ENCODE measurements at regions not wholly inside any gene's neighbourhood (a gene's known extent, or its start where the extent isn't known, plus 50 kb on each side); places are given as distances from the start of the nearest gene placed in this dataset.

- no peak for DNase-seq
Measured at GRCh38 chr6:145036848-145037567, 698.3 kb downstream of the EPM2A start.

DNA sequence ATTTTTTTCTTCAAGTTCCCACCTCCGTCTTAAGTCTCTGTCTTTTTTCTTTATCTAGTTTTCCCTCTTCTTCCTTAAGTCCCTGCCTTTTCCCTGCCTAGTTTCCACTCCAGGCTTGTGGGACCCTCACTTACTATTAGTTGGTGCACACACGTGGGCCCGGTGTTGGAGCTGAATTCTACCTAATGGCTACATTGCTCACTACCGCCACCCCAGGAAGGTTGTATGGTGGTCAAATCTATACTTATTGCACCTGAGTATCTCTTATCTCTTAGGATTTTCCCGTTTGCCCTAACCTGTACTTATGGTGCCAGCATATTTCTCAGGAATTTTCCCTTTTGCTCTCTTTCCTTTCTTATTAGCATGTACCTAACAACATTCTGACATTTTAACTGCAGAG, 692.8 kb downstream of the EPM2A start:
- no peak for DNase-seq

DNA sequence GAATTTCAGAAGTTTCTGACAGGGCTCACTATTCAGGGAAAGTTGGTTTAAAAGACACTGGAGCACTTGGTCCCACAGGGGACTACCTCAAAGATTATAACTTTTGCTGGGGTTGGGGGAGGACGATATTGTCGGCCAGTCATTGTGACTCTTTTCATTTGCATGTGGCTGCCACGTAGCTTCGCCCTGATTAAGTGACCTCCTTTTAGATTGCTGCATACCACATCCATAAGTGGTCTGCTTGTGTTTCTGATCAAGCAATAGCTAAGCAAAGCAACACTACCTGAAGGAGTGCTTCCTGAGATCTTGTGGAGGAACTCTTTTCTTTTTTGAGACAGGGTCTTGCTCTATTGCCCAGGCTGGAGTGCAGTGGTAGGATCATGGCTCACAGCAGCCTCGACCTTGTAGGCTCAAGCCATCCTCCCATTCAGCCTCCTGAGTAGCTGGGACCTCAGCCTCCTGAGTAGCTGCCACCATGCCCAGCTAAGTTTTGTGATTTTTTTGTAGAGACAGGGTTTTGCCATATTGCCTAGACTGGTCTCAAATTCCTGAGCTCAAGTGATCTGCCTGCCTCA, 691.3 kb downstream of the EPM2A start:
- DNase-seq, result no peak

GRCh38 chr6:145044641-145045246, 690.6 kb downstream of the EPM2A start:
- no peak for DNase-seq

DNA sequence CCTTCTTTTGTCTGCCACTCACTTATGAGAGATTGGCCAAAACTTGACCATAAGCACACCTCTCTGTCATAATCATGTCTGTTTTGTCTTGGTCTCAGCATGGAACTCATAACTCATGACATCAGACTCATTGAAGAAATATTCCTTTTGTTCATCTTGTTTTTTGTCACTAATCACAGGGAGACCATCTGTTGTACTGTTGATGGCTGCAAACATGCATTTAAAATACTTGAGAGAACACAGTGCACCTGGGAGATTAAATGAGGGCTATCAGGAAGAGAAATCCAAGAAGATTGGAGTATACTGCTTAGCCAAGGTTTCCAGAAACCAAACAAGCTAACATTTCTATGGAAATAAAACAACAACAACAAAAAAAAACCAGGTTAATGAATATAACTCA, 689.7 kb downstream of the EPM2A start:
- DNase-seq, result no peak

- no peak for DNase-seq
Measured at GRCh38 chr6:145047891-145048290, 687.4 kb downstream of the EPM2A start.

DNA sequence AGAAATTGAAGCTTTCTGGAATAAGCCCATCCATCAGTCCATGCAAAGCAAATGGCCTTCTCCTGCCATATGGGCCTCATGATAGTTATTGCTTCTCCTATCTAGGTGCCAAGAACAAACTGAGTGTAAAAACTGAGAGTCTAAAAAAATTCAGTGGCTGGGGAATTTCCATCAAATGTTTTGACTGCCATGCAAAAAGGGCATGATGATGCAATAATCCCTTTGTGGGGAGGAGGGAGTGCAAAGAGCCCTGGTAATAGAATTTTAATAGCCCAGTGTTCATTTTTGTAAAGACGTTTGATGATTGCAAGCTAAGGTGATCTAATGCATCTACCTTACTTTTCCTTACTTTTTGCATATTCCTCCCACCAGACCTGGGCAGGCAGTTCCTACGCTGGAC, 683.7 kb downstream of the EPM2A start:
- no peak for DNase-seq

DNA sequence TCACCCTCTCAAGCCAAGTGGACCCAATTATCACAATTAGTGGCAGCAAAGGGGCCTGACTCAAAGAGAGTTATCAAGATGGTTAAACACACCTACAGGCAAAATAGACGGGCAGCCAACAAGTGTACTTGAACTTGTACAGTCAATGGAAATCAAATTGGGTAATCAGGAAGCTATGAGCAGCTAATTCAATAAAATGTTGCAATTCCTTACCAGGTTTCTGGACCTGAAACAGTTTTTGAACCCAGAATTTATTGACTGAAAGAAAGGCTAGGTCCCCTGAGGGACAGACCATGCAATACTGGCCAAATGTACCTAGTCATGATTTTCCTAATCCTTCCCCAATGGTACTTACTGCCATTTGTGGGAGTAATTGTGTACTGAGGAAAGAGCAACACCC, 679.8 kb downstream of the EPM2A start:
- DNase-seq, result no peak

DNA sequence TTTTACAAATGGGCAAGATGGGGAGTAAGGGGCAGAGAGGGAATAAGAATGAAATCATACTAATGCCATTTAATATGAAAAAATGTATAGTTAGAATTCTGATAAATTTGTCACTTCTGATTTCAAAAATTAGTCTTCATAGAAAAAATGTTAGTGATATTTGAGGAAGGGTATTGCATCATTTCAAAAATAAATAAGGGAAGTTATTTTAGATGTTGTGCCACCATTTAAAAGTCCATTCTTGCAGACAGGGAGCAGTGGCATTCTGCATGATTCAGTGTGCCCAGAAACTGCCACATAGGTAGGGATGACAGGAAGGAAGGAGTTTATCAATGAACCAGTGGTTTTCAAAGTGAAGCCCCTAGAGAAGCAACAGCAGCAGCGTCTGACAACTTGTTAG, 674.6 kb downstream of the EPM2A start:
- no peak for DNase-seq

- no peak for DNase-seq
Measured at GRCh38 chr6:145063091-145063490, 672.2 kb downstream of the EPM2A start.

GRCh38 chr6:145067430-145067829, 667.9 kb downstream of the EPM2A start:
- no peak for DNase-seq

GRCh38 chr6:145068577-145068976, 666.7 kb downstream of the EPM2A start:
- DNase-seq, result no peak

- no peak for DNase-seq
Measured at GRCh38 chr6:145069966-145070365, 665.4 kb downstream of the EPM2A start.

- no peak for DNase-seq
Measured at GRCh38 chr6:145070791-145071190, 664.5 kb downstream of the EPM2A start.

- no peak for DNase-seq
Measured at GRCh38 chr6:145071836-145072235, 663.5 kb downstream of the EPM2A start.

DNA sequence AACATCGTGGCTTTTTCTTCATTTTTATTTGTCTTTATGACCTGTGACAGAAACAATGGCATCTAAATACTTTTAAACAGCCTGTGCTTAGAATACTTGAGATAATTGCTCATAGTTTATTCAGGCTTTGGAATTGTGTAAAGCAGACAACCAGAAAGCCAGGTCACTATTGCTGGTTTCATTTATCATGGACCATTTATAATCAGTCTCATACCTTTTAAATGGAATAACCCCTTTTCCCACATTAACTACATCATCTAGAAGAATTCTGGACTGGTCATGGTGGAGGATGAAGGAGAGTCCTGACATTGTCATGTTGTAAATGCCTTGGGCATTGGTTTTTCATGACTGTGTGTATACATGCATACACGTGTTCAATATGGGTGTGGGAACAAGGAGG, 661.5 kb downstream of the EPM2A start:
- no peak for DNase-seq

DNA sequence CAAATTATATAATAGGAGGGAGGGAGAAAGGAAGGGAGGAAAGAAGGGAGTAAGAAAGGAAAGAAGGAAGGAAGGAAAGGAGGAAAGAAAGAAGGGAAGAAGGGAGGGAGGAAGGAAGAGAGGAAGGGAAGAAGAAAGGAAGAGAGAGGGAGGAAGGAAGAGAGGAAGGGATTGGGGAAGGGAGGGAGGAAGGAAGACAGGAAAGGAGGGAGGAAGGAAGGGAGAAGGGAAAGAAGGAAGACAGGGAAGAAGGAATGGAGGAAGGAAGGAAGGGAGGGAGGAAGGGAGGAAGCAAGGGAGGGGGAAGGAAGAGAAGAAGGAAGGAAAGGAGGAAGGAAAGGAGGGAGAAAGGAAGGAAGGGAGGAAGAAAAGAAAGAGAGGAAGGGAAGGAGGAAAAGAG, 660.5 kb downstream of the EPM2A start:
- no peak for DNase-seq

GRCh38 chr6:145075425-145075824, 659.9 kb downstream of the EPM2A start:
- no peak for DNase-seq

DNA sequence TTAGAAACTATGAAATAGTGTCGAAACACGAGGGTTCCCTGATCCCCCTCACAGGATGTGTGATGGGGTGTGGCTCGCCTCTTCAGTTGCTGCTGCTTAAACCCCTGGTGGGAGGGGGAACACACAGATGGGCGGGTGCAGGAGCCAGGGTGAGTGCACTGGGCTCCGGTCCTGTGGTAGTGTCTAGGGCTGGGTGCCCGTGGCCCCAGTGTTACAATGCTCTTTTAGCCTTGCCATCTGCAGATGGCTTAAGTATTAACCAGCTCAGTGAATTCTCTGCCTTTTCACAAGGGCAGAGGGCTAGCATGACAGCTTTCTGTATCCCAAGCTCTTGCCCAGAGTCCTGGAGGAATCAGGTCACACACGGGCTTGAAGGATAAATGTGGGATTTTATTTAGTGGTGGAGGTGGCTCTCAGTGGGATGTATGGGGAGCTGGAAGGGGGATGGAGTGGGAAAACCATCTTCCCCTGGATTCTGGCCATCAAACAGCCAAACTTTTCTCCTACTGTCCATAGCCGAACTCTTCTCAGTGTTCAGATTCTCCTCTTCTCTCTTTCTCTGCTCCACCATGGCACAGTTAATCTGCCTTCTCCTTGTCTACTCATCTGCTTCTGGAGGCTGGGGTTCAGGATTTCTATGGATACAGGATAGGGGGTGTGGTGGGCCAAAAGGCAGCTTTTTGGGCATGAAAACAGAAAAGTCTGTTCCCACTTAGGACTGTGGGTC, 659.0 kb downstream of the EPM2A start:
- DNase-seq, result no peak

DNA sequence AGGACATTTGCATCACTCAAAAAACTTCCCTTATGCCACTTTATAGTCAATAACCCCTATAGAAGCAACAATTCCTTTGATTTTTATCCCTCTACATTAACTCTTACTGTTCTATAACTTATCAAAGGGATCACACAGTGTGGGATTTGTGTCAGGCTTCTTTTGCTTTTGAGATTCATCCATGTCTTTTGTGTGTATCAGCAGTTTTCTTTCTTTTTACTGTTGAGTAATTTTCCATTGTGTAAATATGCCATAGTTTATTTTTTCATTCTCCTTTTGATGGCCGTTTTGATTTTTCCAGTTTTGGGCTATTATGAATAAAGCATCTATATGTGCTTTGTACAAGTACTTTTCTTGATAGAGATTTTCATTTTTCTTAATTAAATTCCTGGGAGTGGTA, 657.9 kb downstream of the EPM2A start:
- DNase-seq, result no peak

DNA sequence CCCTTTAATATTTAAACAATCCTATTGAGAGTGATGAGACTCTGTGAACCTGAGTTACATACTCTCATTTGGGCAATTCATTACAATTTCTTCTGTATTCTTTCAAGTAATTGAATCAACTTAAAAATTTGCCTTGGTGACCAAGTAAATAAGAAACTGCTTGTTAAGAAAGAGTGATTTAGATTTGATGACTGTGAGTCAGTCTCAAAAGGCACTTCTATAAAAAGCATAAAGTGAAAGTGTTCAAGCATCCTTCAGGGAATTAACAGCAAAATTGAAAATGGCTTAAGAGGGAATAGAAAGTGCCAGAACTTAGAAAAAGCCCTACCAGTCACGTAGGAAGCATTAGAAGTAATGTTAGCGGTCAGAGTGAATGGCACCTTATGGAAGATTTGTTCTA, 654.7 kb downstream of the EPM2A start:
- DNase-seq, result no peak

- DNase-seq, result no peak
Measured at GRCh38 chr6:145081677-145082076, 653.6 kb downstream of the EPM2A start.

DNA sequence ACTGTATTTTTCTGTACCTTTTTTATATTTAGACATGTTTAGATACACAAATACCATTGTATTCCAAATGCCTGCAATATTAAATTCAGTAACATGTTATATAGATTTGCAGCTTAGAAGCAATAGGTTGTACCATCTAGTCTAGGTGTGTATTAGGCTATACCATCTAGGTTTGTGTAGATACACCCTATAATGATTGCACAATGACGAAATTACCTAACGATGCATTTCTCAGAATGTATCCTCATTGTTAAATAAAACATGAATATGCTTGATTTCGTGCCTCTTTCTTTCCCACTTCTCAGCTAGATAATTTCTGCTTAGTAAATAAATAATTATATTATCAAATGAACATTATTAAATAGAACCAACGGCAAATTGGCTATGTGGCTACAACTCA, 653.0 kb downstream of the EPM2A start:
- no peak for DNase-seq

GRCh38 chr6:145086197-145086596, 649.1 kb downstream of the EPM2A start:
- no peak for DNase-seq
